ENCODE measurements at regions not wholly inside any gene's neighbourhood (a gene's known extent, or its start where the extent isn't known, plus 50 kb on each side); places are given as distances from the start of the nearest gene placed in this dataset.

GRCh38 chr9:107683566-107683965, 194.0 kb upstream of the KLF4 start:
- Histone ChIP-seq H4K20me1 (ENCODE audit: insufficient read depth, low read length) (no peaks in the 10 kb centered on the region), H3K27me3 (ENCODE audit: insufficient read depth, low read length) (no peaks in the 10 kb centered on the region), H3K4me2 (ENCODE audit: low read length) (no peak overlapping the region), H3K4me3 (ENCODE audit: low read depth, low read length, poor library complexity, severe bottlenecking) (no peak overlapping the region), H2AFZ (ENCODE audit: low read length) (no peak overlapping the region), H3K4me1 (ENCODE audit: insufficient read depth, low read length, severe bottlenecking) (no peaks in the 10 kb centered on the region), H3K79me2 (ENCODE audit: insufficient read depth, low read length) (no peaks in the 10 kb centered on the region), H3K9me3 (ENCODE audit: low read length) (no peaks in the 10 kb centered on the region), H3K27ac (ENCODE audit: low read depth, low read length, poor library complexity, severe bottlenecking) (no peak overlapping the region), H3K36me3 (ENCODE audit: insufficient read depth, low read length) (no peaks in the 10 kb centered on the region), H3F3A (ENCODE audit: insufficient read depth, low read length) (no peaks in the 10 kb centered on the region), H3K9ac (ENCODE audit: low read length) (no peak overlapping the region), H3K9me2 (ENCODE audit: low read depth, low read length) (no peaks in the 10 kb centered on the region)
- no peak for TF ChIP-seq EZH2 (IDR thresholded peaks at IDR 0.05; ENCODE audit: borderline replicate concordance, low read length)
- no peak for TF ChIP-seq CTCF (IDR thresholded peaks at IDR 0.05; ENCODE audit: low read length)

- Histone ChIP-seq H3K79me2 (ENCODE audit: insufficient read depth, low read length) (no peaks in the 10 kb centered on the region), H3K27me3 (ENCODE audit: insufficient read depth, low read length) (no peaks in the 10 kb centered on the region), H3K9me2 (ENCODE audit: low read depth, low read length) (no peaks in the 10 kb centered on the region), H2AFZ (ENCODE audit: low read length) (no peak overlapping the region), H3K27ac (ENCODE audit: low read depth, low read length, poor library complexity, severe bottlenecking) (no peak overlapping the region), H3K4me1 (ENCODE audit: insufficient read depth, low read length, severe bottlenecking) (no peaks in the 10 kb centered on the region), H3K4me2 (ENCODE audit: low read length) (no peak overlapping the region), H3K9ac (ENCODE audit: low read length) (no peak overlapping the region), H3K4me3 (ENCODE audit: low read depth, low read length, poor library complexity, severe bottlenecking) (no peak overlapping the region), H4K20me1 (ENCODE audit: insufficient read depth, low read length) (no peaks in the 10 kb centered on the region), H3K9me3 (ENCODE audit: low read length) (no peaks in the 10 kb centered on the region), H3K36me3 (ENCODE audit: insufficient read depth, low read length) (no peaks in the 10 kb centered on the region), H3F3A (ENCODE audit: insufficient read depth, low read length) (no peaks in the 10 kb centered on the region)
- no peak for TF ChIP-seq CTCF (IDR thresholded peaks at IDR 0.05; ENCODE audit: low read length)
- TF ChIP-seq EZH2 (IDR thresholded peaks at IDR 0.05; ENCODE audit: borderline replicate concordance, low read length): no peak
These were observed 192.4 kb upstream of the KLF4 start for GRCh38 chr9:107681988-107682387.

GRCh38 chr9:107675351-107676259, 186.0 kb upstream of the KLF4 start:
- no peaks in the 10 kb centered on the region for H3K79me2 ChIP-seq (ENCODE audit: insufficient read depth, low read length)
- H3K36me3 ChIP-seq (ENCODE audit: insufficient read depth, low read length): no peaks in the 10 kb centered on the region
- TF ChIP-seq EZH2 (IDR thresholded peaks at IDR 0.05; ENCODE audit: borderline replicate concordance, low read length) (no peak), CTCF (IDR thresholded peaks at IDR 0.05; ENCODE audit: low read length) (no peak)
- H3K4me2 ChIP-seq (ENCODE audit: low read length): no peak overlapping the region
- no peaks in the 10 kb centered on the region for H3K9me2 ChIP-seq (ENCODE audit: low read depth, low read length)
- no peaks in the 10 kb centered on the region for H3K27me3 ChIP-seq (ENCODE audit: insufficient read depth, low read length)
- no peak overlapping the region for H3K9ac ChIP-seq (ENCODE audit: low read length)
- H3K9me3 ChIP-seq (ENCODE audit: low read length): no peaks in the 10 kb centered on the region
- no peaks in the 10 kb centered on the region for H3F3A ChIP-seq (ENCODE audit: insufficient read depth, low read length)
- H3K4me3 ChIP-seq (ENCODE audit: low read depth, low read length, poor library complexity, severe bottlenecking): no peak overlapping the region
- no peaks in the 10 kb centered on the region for H3K4me1 ChIP-seq (ENCODE audit: insufficient read depth, low read length, severe bottlenecking)
- no peaks in the 10 kb centered on the region for H4K20me1 ChIP-seq (ENCODE audit: insufficient read depth, low read length)
- no peak overlapping the region for H2AFZ ChIP-seq (ENCODE audit: low read length)
- H3K27ac ChIP-seq (ENCODE audit: low read depth, low read length, poor library complexity, severe bottlenecking): no peak overlapping the region

Data from OCI-LY1 (cell line).